Activated CD4-positive, alpha-beta T cell treated with anti-CD3 and anti-CD28 coated beads, Interleukin-2, amount 50 U/mL, for 48 hours (primary cell): ENCODE measurements at regions not wholly inside any gene's neighbourhood (a gene's known extent, or its start where the extent isn't known, plus 50 kb on each side); places are given as distances from the start of the nearest gene placed in this dataset.

Source experiments
- DNase-seq, 2 experiments: peaks; one replicate each; pipeline ENCODE4 v3.0.0-alpha.2; 2020

DNA sequence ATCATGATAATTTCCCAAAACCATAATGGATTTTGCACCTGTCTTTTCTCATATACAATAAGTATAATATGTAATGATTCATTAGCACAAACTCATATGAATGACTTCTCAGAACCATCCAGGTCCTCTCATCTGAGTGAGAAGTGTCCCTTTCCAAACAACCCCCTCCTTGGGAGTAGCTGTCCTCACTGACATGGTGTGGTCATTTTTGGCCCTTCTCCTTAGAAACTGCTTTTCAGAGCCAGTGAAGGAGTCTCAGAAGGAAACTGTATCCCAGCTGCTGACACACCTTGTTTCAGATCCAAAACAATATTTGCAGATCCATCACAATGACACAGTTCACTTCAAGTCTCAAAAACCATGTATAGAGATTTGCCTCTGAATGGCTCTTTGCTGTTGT lies 95.5 kb downstream of the MIS18A start:
- DNase-seq: no peak

DNA sequence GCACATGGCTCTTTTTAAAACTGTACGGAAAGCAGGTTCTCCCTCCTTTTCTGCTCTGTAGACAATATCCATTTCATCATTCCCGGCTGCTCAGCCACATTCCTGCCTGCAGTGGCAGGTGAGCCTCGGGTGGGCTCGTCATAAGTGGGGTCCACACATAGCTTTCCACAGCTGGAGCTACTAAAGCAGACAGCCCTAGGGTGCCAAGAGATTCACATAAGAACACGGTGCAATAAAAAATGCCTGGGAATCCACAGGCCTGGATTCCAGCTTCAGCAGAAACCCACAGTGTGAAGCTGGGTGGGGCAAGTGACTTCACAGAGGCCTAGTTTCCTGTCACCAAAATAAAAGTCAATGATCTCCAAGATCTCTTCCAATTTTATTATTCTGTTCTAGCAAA lies 96.4 kb downstream of the MIS18A start:
- DNase-seq: no peak

DNA sequence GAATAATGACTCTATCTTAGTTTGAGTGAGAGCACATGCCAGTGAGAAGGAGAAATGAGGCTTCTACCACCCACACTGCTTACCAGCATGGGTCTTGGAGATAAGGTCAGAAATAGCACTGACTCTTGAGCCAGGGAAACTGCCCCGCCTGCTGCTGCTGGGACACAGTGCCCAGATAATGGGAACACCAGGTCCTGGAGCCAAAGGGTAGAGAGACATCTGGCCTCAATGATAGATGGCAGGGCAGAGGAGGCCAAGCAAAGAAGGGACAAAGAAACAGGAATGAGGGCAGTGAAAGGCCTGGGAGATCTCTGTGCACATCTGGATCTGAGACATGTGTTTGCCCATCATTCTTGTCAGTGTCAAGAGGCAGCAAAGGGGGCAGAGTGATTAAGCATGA lies 97.4 kb downstream of the MIS18A start:
- DNase-seq: no peak

DNA sequence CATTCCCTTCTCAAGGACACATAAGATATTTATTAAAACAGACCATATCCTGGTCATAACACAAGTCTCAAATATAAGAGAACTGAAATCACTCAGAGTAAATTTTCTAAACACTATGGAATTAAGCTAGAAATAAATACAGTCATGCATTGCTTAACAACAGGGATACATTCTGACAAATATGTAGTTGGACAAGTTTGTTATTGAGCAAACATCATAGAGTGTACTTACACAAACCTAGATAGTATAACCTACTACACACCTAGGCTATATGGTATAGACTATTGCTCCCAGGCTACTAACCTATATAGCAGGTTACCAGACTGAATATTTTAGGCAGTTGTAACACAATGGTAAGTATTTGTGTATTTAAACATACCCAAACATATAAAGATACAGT lies 104.0 kb downstream of the MIS18A start:
- no peak for DNase-seq

DNA sequence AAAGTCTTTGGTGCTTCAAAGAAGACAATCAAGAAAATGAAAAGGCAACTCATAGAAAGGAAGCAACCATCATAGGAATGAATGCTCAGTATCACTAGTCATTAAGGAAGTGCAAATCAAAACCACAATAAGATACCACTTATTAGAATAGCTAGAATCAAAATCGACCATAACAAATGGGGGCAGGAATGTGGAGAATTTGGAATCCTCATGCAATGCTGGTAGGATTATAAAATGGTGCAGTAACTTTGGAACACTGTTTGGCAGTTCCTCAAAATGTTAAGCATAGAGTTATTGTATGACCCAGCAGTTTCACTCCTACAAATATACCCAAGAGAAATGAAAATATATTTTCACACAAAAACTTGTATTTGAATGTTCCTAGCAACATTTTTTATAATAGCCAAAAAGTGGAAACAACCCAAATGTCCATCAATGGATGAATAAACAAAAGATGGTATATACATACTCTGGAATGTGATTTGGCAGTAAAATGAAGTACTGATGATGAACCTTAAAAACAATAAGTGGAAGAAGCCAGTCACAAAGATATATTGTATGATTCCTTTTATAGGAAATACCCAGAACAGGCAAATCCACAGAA lies 105.6 kb downstream of the MIS18A start:
- no peak for DNase-seq

DNA sequence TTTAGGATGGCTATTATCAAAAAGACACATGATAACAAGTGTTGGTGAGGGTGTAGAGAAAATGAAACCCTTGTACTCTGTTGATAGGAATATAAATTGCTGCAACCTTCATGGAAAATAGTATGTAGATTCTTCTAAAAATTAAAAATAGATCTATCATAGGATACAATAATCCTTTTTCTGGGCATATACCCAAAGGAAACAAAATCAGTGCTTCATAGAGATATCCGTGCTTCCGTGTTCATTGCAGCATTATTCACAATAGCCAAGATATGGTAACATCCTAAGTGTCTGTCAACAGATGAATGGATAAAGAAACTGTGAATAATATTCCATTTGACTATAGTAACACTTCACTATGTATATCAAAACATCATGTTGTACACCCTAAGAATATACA lies 106.7 kb downstream of the MIS18A start:
- no peak for DNase-seq

DNA sequence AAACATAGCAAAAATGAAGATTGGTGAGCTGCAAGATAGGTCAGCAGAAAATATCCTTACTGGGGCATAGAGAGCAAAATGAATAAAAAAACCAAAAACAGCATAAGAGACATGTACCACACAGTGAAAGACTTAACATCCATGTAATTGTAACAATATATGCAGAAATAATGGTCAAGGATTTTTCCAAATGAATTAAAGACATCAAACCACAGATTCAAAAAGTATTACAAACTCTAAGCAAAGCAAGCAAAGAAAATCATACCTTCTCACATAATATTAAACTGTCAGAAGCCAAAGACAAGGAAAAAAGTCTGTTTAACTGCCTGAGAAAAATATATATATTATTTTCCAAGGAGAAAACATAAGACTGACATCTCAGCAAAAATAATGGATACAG lies 111.3 kb downstream of the MIS18A start:
- no peak for DNase-seq

DNA sequence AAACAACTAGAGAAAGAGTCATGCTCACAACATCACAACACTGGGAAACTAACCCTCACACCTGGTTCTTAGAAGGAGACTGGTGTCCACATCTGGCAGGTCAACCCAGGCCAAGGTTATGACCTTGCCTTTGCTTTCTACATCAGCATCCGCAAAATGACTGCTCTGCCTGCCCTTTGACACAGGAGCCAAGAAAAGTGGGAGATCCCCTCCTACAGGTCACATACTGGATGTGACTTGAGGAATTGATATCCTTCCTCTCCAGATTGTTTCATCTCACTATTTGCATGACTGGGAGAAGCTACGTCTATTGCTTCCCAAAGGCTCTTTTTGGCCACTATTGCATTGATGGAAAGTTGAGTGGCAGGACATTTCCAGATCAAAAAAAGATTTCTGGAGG lies 115.5 kb downstream of the MIS18A start:
- no peak for DNase-seq

DNA sequence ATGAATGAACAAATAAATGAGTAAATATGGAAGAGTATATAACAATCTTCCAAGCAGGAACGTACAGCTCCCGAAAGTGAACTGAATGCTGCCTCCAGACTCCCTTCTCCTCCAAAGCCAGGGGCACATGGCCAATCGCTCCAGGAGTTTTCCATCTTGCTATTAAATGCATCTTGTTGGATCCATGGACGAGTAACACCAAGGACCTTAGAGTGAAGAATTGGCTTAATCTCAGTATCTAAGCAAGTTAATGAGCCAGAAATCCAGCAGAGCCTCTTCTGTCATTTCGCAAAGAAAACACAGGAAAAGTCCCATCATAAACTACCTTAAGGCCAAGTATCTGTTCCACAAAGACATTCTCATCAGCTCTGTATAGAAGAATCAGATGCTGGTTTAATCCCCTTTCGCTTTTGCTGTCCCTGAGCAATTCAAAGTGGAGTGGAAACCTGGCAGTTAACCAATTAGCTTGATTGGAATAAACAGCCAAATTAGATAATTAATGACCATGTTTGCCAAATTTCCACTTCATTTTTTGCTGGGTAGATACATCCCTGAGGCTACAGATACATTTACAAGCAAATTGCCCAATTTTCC lies 116.0 kb downstream of the MIS18A start:
- no peak for DNase-seq

DNA sequence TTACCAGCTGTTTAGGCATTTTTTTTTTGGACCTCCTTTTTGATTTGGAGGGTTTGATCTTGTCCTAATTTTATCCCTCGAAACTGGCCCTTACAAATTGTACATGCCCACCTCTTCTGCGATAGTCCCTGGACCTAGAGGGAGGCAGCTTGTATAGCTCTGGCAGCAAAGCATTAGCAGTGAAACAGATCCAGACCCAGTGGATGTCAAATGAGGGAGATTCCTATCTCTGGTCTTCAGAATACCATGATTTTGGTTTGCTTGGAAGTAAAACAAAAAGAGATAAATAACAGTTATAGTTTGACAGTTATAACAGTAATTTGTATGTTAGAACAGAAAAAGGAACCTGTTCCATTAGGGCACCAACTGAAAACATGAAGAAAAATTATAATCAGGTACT lies 123.6 kb downstream of the MIS18A start:
- no peak for DNase-seq

DNA sequence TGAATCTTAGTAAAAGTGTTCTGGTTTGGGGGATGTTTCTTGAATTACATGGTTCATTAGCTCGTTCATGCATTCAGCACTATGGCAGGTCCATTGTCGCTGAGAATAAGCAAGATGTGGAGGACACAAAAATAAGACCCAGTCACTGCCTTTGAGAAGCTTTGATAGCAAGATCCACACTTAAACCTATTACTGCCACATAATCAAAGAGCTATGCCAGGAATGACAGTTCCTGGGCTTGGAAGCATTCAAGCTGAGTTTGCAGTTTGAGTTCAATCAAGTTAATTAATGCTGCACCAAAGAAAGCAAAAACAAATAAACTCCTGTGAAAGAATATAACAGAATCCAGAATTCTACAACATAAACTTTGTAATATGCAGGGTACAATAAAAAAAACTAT lies 131.8 kb downstream of the MIS18A start:
- DNase-seq: no peak

DNA sequence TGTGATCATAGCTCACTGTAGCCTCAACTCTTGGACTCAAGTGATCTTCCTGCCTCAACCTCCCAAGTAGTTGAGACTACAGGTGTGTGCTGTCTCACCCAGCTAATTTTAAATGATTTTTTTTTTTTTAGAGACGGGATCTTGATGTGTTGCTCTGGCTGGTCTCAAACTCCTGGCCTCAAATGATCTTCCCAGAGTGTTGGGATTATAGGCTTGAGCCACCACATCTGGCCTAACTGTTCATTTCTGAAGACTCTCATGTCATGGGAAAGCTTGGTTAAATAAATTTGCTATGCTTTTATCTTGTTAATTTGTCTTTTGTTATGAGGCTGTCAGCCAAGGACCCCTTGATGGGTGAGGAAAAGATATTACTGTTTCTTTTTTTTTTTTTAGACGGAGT lies 134.0 kb downstream of the MIS18A start:
- no peak for DNase-seq

DNA sequence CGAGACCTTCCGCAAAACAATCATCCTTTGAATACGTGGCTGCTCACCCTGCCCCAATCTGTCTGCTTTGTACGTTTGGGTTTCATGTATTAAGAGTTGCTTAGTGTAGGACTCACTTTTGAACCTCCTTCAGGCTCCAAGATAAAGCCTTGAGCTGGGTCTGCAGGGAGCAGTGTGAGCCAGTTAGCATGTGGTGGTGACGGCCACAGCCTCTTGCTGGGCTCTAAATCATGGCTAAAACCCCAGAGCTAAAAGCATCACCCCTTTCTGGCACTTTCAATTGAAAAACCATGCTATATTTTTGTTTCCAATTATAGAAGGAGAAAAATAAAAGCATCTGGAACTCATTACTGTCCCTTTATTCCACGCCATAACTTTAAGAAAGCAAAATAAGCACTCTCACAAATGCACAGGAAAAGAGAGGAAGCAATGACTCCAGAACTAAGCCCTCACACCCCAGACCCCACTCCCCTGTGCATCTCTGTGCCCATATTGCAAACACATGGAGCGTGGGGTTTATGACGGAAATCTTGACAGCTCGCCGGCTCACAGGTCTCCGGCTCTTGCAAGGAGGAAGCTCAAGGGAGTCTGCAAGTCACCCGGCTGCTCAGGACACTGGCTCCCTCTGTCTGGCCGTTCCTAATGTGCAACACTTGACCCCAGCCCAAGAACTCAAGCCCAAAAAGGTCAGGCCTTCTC lies 135.5 kb downstream of the MIS18A start:
- DNase-seq: no peak

DNA sequence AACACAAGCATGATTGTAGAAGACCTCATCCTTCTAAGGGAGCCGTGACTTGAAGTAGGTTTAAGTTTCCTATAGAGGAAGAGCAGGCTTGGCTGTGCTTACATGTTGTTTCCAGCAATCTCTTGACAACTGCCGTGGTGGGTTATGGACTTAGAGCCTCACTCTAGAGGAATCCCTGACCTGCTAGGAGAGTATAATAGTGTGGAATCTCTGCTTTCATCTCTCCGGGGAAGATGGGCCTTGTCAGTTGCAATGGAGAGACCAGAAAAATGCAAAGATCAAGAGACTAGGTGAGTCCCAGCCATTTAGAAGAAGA lies 137.6 kb downstream of the MIS18A start:
- no peak for DNase-seq

DNA sequence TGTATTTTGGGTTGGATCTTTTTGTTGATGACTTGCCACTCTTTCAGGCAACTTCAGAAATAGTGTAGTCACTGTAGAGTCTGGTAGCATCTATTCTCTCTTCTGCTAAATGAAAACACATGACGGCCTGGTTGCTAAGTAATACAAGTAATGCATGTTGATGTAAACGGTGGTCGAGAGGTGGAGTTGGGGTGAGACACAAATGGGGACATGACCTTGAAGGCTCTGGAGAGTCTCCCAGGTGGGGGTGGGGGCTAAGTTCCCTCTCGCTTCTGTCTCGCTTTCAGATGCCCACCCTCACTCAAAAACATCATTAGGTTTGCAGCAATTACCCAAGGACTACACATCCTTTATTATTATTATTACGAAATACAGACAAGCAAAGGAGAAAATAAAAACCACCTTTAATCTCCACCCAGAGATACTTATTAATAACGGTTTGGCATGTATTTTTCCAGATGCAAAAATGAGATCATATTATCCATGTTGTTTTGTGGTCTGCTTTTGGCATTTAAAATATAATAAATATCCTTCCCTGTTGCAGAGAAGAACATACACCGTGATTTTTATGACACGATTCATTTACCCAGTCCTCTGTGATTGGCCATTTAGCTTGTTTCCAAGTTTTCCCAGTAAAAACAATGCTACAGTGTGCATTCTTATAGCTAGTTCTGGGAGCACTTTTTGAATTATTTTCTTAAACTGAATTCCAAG lies 138.1 kb downstream of the MIS18A start:
- DNase-seq: no peak

DNA sequence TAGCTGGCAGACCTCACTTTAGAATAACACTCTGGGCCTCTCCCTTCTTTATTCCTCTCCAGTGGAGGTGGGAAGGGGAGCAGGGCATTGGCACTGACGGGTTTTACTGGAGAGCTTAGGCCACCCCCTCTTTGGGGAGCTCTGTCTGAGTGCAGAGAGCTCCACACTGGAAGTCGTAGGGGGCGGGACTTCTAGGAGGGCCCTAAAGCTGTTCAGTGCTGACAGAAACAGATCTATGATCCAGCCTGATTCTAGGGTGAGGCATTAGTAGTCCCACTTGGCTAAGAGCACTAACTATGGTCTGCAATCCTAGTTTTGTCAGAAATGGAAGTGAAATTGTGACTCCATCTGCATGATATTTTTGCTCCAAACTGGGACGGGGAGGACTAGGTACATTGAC lies 138.7 kb downstream of the MIS18A start:
- no peak for DNase-seq

DNA sequence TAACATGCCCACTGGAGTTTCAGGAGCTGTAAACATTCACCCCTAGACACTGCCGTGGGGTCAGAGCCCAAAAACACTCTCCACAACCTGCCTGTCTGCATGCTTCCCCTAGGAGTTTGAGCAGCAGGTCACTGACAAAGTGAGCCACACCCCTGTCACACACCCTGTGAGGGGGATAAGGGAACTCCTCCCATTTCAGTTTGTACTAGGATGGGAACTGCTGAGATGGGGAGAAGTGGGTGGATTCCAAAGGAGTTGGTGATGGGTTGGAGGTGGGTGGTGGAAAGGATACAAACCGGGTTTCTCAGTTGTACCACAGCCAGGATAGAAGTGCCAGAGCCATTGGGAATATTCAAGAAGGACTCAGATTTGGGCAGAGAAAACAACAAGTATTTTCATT lies 140.2 kb downstream of the MIS18A start:
- no peak for DNase-seq

DNA sequence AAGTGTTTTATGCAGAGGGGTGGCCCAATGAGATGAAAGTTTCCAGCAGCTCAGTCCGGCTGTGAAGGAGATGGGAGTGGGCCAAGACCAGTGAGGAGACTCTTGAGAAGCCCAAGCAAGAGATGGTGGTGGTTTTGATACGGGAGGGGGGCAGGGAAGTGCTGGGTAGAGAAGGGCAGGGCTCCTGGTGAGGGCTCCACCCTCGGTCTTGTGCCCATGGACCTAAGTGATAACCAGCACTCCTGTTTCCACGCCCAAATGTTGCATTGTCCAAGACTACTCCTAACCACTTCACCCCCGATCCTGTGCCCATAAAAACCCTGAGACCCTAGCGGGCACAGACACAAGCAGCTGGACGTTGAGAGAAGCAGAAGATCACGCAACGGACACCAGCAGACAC lies 140.9 kb downstream of the MIS18A start:
- no peak for DNase-seq

DNA sequence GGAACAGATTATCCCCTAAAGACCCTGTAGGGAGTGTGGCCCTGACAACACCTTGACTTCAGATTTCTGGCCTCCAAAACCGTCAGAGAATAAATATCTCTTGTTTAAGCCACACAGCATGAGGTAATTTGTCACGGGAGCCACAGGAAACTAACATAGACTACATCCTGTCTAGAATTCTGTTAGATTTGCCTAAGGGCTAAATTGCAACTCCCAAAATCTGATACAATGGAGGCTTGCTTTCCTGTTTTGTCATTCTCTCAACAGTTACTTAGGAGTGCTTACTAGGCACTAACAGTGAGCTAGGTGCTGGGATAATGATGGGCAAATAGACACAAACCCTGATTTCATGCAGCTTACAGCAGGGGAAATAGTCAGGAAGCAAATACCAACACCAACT lies 141.6 kb downstream of the MIS18A start:
- no peak for DNase-seq

DNA sequence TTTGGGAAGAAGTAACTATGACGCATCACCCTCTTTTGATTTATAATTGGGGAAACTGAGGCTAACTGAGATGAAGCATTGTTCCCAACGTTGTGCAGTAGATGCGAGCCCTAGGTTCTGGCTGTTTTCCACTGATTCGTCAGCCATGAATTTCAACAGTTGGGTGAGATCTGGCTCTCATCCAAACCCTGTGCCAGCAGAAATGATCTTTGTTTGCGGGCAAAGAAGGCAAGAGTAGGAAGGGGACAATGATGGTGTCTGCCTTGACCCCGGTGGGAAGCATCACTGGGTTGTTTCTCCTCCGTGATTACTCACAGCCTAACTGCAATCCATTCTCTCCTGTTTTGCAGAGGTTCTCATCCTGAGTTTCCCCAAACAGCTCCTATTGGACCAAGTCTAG lies 142.3 kb downstream of the MIS18A start:
- DNase-seq: no peak

DNA sequence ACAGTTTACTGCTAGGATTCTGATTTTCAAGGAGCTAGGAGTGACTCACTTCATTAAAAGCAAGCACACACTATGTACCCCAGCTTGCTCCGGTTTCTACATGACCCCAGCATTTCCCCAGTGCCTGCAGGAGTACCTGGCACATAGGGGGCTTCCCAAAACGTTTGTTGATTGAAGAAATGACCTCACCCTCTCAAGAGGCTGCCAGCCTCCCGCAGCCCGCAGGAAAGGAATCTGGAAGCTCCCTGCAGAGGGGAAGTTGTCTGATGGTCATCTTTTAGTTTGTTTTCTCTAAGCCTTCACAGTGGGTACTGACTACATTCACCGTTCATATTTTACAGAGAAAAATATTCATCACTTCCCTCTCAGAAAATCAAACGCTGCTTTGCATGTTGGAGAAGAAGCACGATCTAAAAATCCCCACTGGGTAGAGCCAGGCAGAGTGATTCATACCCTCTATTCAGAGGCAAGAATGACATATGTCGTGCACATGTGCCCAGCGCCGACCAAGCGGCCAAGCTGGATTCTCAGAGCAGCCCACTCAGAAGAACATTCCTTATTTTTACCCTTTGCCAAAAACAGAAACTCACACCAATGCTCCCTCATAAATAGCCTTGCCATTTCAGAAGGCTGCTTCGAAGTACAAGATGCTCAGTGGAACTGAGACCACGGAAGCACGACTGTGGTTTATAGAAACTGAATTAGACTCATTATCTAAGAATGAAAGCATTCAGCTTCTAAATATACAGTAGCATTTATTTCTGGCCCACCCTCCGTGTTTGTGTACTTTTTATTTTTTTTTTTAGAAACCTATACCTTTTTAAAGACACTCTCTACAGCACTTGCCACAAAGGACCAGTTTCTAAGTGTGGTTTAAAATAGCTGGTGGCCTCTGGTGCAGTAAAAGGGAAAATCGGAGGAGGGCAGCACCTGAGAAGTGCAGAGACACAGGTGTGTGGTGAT lies 143.2 kb downstream of the MIS18A start:
- DNase-seq: no peak

DNA sequence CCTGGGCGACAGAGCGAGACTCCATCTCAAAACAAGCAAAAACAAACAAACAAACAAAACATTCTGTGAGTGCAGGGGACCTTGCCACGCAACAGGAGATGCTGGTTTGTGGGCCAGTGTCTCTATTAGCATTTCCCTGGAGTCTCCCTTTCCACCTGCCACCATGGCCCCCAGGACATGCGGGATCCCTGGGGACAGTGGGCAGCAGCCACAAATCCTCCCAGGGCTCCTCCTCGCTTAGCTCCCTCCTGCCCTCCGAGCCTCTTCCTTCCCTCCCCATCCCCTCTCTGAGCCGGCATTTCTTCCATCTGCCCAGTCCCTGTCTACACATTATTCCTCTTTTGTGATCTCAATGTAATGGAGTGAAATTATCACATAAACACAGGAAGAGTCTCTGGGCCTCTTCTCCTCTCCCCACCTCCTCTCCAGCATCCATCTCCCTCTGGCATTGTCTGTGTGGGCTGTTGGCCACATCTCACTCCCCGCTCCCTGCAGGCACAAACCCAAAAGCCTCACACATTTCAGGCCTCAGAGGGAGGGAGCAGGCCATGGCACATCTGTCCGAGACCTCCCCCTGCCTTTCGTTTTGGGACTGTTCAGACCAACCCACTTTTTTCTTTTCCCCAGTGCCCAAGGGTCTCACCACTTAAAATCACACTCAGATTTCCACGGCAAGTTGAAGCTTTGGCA lies 144.3 kb downstream of the MIS18A start:
- no peak for DNase-seq

DNA sequence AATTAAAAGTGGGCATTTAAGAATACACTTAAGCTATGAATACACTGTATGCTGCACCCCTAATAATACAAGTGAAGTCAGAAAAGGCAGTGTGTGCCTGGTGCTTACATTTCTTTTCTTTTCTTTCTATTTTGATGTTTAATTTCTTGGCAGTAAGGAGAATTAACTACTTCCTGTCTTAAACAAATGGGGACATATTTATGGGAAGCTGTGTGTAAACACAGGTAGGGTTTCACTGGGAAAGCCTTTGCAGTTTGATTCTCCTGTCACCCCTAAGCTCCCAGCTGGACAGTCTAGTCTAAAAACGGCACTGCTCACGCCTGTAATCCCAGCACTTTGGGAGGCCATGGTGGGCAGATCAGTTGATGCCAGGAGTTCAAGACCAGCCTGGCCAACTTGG lies 146.0 kb downstream of the MIS18A start:
- DNase-seq: no peak
